Thoracic aorta (tissue), 2 donors: ENCODE measurements at regions not wholly inside any gene's neighbourhood (a gene's known extent, or its start where the extent isn't known, plus 50 kb on each side); places are given as distances from the start of the nearest gene placed in this dataset.

Source experiments
- ATAC-seq: fragments of 150-250 bp; one replicate; pipeline ENCODE4 v1.8.0; 2017; ENCODE audit warnings: low read depth; ENCODE audit not compliant: insufficient number of reproducible peaks, low FRiP score
- DNase-seq: peaks from one replicate; pipeline ENCODE4 v3.0.0-alpha.2; 2020; ENCODE audit warnings: low spot score
- H3K27ac ChIP-seq, 2 donors: fragments of 200-600 bp; sonication (generic); 1 replicate in 1 of 2; 2 replicates in 1 of 2; pipeline ENCODE4 v1.5.1; 2016; ENCODE audit warnings: mild to moderate bottlenecking in 2 of 2, moderate library complexity in 2 of 2
- H3K27me3 ChIP-seq: fragments of 200-600 bp; sonication (generic); replicated peaks from 2 replicates; pipeline ENCODE4 v1.6.0; 2016; ENCODE audit warnings: mild to moderate bottlenecking; ENCODE audit not compliant: insufficient read depth
- H3K36me3 ChIP-seq: fragments of 200-600 bp; sonication (generic); one replicate; pipeline ENCODE4 v1.5.1; 2016
- H3K4me1 ChIP-seq, 2 donors: fragments of 200-600 bp; sonication (generic); 1 replicate in 1 of 2; 2 replicates in 1 of 2; pipeline versions ENCODE4 v1.5.1 to v1.6.0; 2016; ENCODE audit warnings: low read depth in 2 of 2, mild to moderate bottlenecking in 1 of 2; ENCODE audit not compliant: control insufficient read depth in 1 of 2
- H3K4me3 ChIP-seq: fragments of 200-600 bp; sonication (generic); 2 replicates; pipeline ENCODE4 v1.5.1; 2016; ENCODE audit warnings: mild to moderate bottlenecking
- H3K9me3 ChIP-seq: fragments of 200-600 bp; sonication (generic); 2 replicates; pipeline ENCODE4 v1.5.1; 2016
- CTCF ChIP-seq: fragments of 200-600 bp; sonication (generic); IDR thresholded peaks from one replicate; pipeline ENCODE4 v1.5.1; 2019; ENCODE audit warnings: antibody characterized with exemption

- ATAC-seq (no peak), DNase-seq (no peak)
- no peak for TF ChIP-seq CTCF
- Histone ChIP-seq H3K27me3 (no peaks in the 10 kb centered on the region), H3K36me3 (no peaks in the 10 kb centered on the region), H3K9me3 (no peaks in the 10 kb centered on the region), H3K4me1 (no peaks in the 10 kb centered on the region), H3K27ac (no peak overlapping the region), H3K4me3 (no peak overlapping the region)
These were observed 108.1 kb downstream of the MATN1 start for GRCh38 chr1:30615076-30615795.

- no peaks in the 10 kb centered on the region for H3K9me3 ChIP-seq
- no peak overlapping the region for H3K27ac ChIP-seq
- H3K27me3 ChIP-seq = no peaks in the 10 kb centered on the region
- no peak for ATAC-seq
- H3K4me3 ChIP-seq = no peak overlapping the region
- no peaks in the 10 kb centered on the region for H3K4me1 ChIP-seq
- no peaks in the 10 kb centered on the region for H3K36me3 ChIP-seq
- DNase-seq = no peak
- TF ChIP-seq CTCF = no peak
These were observed 110.2 kb downstream of the MATN1 start for GRCh38 chr1:30613188-30613587.

- no peaks in the 10 kb centered on the region for H3K27me3 ChIP-seq
- no peak for TF ChIP-seq CTCF
- no peak overlapping the region for H3K4me3 ChIP-seq
- no peaks in the 10 kb centered on the region for H3K9me3 ChIP-seq
- H3K4me1 ChIP-seq = no peaks in the 10 kb centered on the region
- DNase-seq (no peak), ATAC-seq (no peak)
- no peak overlapping the region for H3K27ac ChIP-seq
- no peaks in the 10 kb centered on the region for H3K36me3 ChIP-seq
These were observed 110.8 kb downstream of the MATN1 start for GRCh38 chr1:30612536-30613065.

- H3K9me3 ChIP-seq = no peaks in the 10 kb centered on the region
- ATAC-seq = no peak
- H3K4me1 ChIP-seq = no peaks in the 10 kb centered on the region
- H3K27ac ChIP-seq = no peak overlapping the region
- no peaks in the 10 kb centered on the region for H3K27me3 ChIP-seq
- H3K4me3 ChIP-seq = no peak overlapping the region
- TF ChIP-seq CTCF = no peak
- no peaks in the 10 kb centered on the region for H3K36me3 ChIP-seq
- no peak for DNase-seq
These were observed 111.6 kb downstream of the MATN1 start for GRCh38 chr1:30611741-30612309.

GRCh38 chr1:30610917-30611316 lies 112.5 kb downstream of the MATN1 start:
- H3K27ac ChIP-seq = no peak overlapping the region
- no peaks in the 10 kb centered on the region for H3K27me3 ChIP-seq
- ATAC-seq (no peak), DNase-seq (no peak)
- no peaks in the 10 kb centered on the region for H3K9me3 ChIP-seq
- no peak for TF ChIP-seq CTCF
- no peaks in the 10 kb centered on the region for H3K4me1 ChIP-seq
- no peak overlapping the region for H3K4me3 ChIP-seq
- no peaks in the 10 kb centered on the region for H3K36me3 ChIP-seq
